HG03135 (cell line): ENCODE measurements at regions not wholly inside any gene's neighbourhood (a gene's known extent, or its start where the extent isn't known, plus 50 kb on each side); places are given as distances from the start of the nearest gene placed in this dataset.

Experiments used
- ATAC-seq: cut with Tn5 transposase; IDR thresholded peaks from one replicate; pipeline ENCODE4 v1.9.1; 2021; ENCODE audit warnings: mild to moderate bottlenecking, moderate library complexity; ENCODE audit not compliant: unreplicated experiment

GRCh38 chr6:153662982-153663381, 376.1 kb upstream of the OPRM1 start:
- ATAC-seq, result no peak

- no peak for ATAC-seq
Measured at GRCh38 chr6:153645326-153645725, 393.7 kb upstream of the OPRM1 start.

DNA sequence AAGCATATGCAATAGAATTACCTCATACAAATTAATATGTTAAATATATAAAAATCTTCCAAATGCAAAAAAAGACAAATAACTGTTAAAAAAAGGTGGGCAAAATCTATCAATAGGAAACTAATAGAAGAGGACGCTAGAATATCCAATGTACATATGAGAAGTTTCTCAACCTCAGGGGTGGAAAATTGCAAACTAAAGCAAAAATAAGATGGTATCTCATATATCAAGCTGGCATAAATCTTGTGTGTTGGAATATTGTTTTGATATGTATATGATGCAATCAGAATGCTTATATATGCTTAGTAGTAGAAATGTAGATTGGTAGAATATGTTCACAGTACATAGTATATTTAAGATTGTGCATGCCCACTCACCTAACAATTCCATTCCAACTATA, 395.0 kb upstream of the OPRM1 start:
- ATAC-seq, result no peak

- ATAC-seq, result no peak
Measured at GRCh38 chr6:153634416-153634815, 404.6 kb upstream of the OPRM1 start.

- ATAC-seq, result no peak
Measured at GRCh38 chr6:153625089-153625488, 414.0 kb upstream of the OPRM1 start.

DNA sequence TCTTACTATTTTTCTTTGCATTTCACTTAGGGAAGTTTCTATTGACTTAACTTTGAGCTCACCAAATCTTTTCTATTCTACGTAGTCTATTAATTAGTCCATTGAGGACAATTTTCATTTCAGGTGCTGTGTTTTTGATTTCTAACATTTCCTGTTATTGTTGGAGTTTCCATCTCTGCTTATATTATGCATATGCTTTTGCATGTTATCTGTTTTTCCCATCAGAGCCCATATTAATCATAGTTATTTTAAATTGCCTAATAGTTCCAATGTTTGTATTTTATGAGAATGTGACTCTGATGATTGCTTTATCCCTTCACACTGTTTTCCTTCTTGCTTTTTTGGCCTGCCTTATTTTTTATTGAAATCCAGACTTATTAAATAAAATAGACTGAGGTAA, 414.5 kb upstream of the OPRM1 start:
- ATAC-seq, result no peak

DNA sequence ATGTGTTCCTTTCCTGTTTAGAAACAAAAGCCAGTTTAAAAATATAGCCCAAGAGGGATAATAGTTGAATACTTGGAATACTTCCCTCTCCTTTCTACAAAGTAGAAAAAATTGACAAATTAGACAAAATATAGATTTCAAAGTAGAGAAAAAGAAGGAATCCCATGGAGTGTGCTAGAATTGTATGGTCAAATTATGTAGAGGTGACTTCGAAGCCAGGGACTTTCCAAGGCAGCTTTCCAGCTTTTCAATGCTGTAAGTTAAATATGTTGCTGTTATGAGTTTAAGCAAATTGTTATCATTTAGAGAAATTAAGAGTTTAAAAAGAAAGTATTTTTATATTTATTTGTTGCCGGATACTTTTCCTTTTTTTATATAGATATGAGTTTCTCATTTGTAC, 415.5 kb upstream of the OPRM1 start:
- ATAC-seq, result no peak

- ATAC-seq, result no peak
Measured at GRCh38 chr6:153621491-153621890, 417.5 kb upstream of the OPRM1 start.

- no peak for ATAC-seq
Measured at GRCh38 chr6:153621070-153621469, 418.0 kb upstream of the OPRM1 start.

GRCh38 chr6:153618371-153619322, 420.4 kb upstream of the OPRM1 start:
- ATAC-seq, result no peak

DNA sequence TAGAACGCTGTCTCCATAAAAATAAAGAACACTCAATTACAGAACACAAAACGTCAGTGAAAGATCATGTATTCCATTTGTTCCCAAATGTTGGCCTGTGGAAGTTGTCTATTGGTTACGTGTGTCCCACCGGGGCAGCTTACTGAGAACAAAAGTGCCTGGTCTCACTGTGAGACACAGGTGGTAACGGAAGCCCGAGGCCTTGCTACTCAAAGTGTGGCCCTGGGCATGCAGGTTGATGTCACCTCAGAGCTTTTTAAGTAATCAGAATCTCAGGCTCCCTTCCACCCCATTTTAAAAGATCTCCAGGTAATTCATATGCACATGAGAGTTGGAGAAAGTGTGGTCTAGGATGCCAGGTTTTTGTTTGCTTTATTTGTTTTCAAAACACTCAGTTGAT, 422.5 kb upstream of the OPRM1 start:
- no peak for ATAC-seq

GRCh38 chr6:153613719-153614455, 425.2 kb upstream of the OPRM1 start:
- no peak for ATAC-seq

DNA sequence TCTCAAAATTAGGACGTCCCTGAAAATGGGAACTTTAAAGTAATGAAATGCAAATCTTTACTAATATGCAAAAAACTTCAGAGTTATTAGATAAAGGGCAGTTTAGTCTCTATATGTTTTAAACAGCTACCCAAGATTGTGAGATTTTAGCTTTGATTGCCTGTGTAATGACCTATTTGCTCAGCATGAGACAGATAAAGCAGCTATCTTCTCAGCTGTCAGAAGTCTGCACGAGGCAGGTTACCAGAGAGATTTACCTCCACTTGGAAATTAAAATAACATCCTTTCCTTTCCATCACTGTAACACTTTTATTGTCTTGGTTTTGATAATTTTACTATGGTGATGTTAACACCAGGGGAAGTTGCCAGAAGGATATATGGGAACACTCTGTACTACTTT, 436.6 kb upstream of the OPRM1 start:
- no peak for ATAC-seq

GRCh38 chr6:153599901-153600300, 439.1 kb upstream of the OPRM1 start:
- no peak for ATAC-seq

- no peak for ATAC-seq
Measured at GRCh38 chr6:153595903-153596302, 443.1 kb upstream of the OPRM1 start.

- ATAC-seq, result no peak
Measured at GRCh38 chr6:153594871-153595270, 444.2 kb upstream of the OPRM1 start.

- no peak for ATAC-seq
Measured at GRCh38 chr6:153591159-153591558, 447.9 kb upstream of the OPRM1 start.

- no peak for ATAC-seq
Measured at GRCh38 chr6:153590411-153590810, 448.6 kb upstream of the OPRM1 start.

DNA sequence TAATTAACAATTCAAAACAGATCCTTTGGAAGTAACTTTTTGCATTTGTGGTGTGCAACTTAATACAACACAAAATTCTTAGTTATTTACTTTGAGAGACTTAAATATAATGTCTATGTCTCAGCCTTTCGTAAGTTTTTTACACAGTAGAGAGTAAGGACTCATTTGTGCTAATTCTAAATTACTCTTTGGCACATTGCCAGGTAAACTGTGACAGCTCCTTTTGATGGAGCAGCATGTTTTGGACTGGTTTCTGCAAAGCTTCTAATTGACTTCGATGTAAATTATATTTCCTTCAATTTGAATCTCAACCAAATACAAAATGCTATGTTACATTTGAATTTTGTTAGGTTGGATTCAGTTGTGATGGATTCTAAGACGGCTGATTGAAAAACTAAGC, 450.7 kb upstream of the OPRM1 start:
- ATAC-seq, result no peak

DNA sequence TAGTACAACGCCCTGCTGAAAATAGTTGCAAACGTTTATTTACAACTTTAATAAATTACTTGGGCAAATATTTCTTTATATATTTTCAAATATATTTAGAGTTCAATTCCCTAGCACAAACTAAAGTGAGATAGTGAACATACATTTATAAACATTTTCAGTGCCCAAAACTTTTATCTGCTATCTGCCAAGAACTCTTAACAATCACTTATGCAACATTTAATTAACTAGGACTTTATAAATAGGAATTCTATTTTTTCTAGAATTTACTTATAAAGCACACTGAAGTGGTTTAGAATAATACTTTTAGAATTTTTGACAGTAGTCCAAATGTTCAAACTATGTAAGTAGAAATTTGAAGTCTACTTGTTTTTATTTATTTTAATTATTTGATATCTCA, 452.6 kb upstream of the RGS17 start:
- no peak for ATAC-seq

DNA sequence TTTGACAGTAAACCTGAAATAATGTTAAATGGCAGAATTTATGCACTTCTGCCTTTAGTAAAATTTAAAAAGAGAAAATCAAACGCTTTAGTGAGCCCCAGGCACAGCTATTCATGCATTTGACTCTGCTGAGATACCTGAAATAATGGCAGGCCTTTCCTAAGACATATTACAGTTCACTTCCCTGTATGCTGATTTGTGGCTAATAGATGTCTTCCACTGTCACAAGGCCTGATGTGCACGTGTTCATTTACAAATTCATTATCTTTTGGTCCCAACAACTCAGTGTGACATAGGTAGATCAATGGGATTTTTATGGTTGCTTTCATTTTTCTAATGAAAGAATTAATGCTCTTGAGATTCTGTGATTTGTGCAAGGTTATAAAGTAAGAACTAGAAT, 449.7 kb upstream of the RGS17 start:
- no peak for ATAC-seq

- ATAC-seq, result no peak
Measured at GRCh38 chr6:153575528-153575927, 444.4 kb upstream of the RGS17 start.
